Endodermal cell (in vitro differentiated cells): ENCODE measurements at regions not wholly inside any gene's neighbourhood (a gene's known extent, or its start where the extent isn't known, plus 50 kb on each side); places are given as distances from the start of the nearest gene placed in this dataset.

Experiments used
- DNase-seq: peaks from one replicate; pipeline ENCODE4 v3.0.0-alpha.2; 2017
- H3K27ac ChIP-seq: 2 replicates; pipeline ENCODE4 v1.5.1; 2013; ENCODE audit warnings: mild to moderate bottlenecking, low read depth, low read length, moderate library complexity
- H3K27me3 ChIP-seq: 2 replicates; pipeline ENCODE4 v1.6.1; 2013; ENCODE audit warnings: mild to moderate bottlenecking, low read length, moderate library complexity; ENCODE audit not compliant: insufficient read depth, control insufficient read depth, poor library complexity, severe bottlenecking
- H3K36me3 ChIP-seq: 2 replicates; pipeline ENCODE4 v1.7.0; 2013; ENCODE audit warnings: mild to moderate bottlenecking, low read length, moderate library complexity; ENCODE audit not compliant: control insufficient read depth, insufficient read depth
- H3K4me1 ChIP-seq: one replicate; pipeline ENCODE4 v1.7.0; 2013; ENCODE audit warnings: low read length; ENCODE audit not compliant: control insufficient read depth, insufficient read depth
- H3K4me3 ChIP-seq: 2 replicates; pipeline ENCODE4 v1.5.1; 2013; ENCODE audit warnings: mild to moderate bottlenecking, low read length, moderate library complexity
- H3K9ac ChIP-seq: 2 replicates; pipeline ENCODE4 v1.6.1; 2013; ENCODE audit warnings: mild to moderate bottlenecking, low read length, moderate library complexity; ENCODE audit not compliant: poor library complexity, severe bottlenecking; ENCODE audit errors: extremely low read depth
- H3K9me3 ChIP-seq: 2 replicates; pipeline ENCODE4 v1.6.1; 2013; ENCODE audit warnings: mild to moderate bottlenecking, low read length, moderate library complexity; ENCODE audit not compliant: control insufficient read depth
- H3K27ac Mint-ChIP-seq: 2 replicates; pipeline ENCODE4 v1.8.0; 2020; ENCODE audit warnings: mixed read lengths
- H3K27me3 Mint-ChIP-seq: 2 replicates; pipeline ENCODE4 v1.8.0; 2021; ENCODE audit warnings: mild to moderate bottlenecking, mixed read lengths; ENCODE audit not compliant: insufficient read depth
- H3K36me3 Mint-ChIP-seq: 2 replicates; pipeline ENCODE4 v1.8.0; 2020; ENCODE audit warnings: low read depth, mixed read lengths
- H3K4me1 Mint-ChIP-seq: 2 replicates; pipeline ENCODE4 v1.8.0; 2020; ENCODE audit warnings: mixed read lengths
- H3K4me3 Mint-ChIP-seq: 2 replicates; pipeline ENCODE4 v1.8.0; 2020; ENCODE audit warnings: mild to moderate bottlenecking, moderate library complexity, mixed read lengths
- H3K9me3 Mint-ChIP-seq: 2 replicates; pipeline ENCODE4 v1.8.0; 2020; ENCODE audit warnings: mild to moderate bottlenecking, mixed read lengths
- WGBS, 2 experiments: methylation state at CpG; one replicate each; pipeline versions ENCODE4 v1.1.5 to v1.1.7; 2013; ENCODE audit warnings: missing lambda C conversion rate in 2 of 2, mixed read lengths in 1 of 2; ENCODE audit not compliant: insufficient coverage in 1 of 2, insufficient read length in 1 of 2; 5-methylcytosine and 5-hydroxymethylcytosine counted together
- TF ChIP-seq, protein P1 (sequence below): fragments of 200-600 bp; sonication (generic); conservative IDR thresholded peaks from 2 replicates; pipeline ENCODE4 v1.5.0; 2021; ENCODE audit warnings: antibody characterized with exemption, mild to moderate bottlenecking

DNA sequence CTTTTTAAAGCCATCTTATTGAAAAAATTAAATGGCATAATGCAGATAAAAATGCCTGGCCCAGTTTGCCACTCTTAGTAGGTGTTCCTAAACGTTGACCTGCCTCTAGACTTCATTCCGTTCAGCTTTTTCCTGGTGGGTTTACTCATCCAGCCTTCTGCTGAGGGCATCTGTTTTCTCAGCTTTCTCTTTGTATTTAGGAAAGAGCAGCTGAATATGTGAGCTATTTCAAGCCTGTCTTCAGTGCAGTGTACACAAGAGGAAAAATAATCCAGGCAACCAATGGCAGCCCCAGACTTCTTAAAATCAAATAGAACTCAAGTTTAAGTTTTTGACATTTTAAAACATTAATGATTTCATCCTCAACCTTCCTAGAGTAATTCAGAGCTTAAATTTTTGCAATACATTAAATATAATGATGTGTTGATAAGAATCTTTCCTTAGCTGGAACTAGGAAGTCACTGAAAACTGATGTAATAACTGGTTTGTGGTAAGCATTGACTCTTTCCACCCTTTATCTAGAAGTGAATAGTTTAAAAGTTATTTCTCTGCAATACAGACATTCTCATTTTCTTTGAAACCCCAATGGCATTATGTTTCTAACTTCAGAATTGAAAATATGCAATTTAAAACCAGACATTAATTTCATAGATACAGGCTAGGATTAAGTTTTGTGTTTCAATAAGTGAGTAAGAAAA lies 165.4 kb downstream of the AASDHPPT start:
- H3K9me3 Mint-ChIP-seq: peaks cover 28% of the 10 kb centered on the region
- Histone ChIP-seq H3K9ac (no peak overlapping the region), H3K4me1 (no peaks in the 10 kb centered on the region), H3K27me3 (no peaks in the 10 kb centered on the region), H3K36me3 (no peaks in the 10 kb centered on the region), H3K9me3 (peaks cover 25% of the 10 kb centered on the region), H3K4me3 (no peak overlapping the region), H3K27ac (no peak overlapping the region)
- TF ChIP-seq, protein P1, sequence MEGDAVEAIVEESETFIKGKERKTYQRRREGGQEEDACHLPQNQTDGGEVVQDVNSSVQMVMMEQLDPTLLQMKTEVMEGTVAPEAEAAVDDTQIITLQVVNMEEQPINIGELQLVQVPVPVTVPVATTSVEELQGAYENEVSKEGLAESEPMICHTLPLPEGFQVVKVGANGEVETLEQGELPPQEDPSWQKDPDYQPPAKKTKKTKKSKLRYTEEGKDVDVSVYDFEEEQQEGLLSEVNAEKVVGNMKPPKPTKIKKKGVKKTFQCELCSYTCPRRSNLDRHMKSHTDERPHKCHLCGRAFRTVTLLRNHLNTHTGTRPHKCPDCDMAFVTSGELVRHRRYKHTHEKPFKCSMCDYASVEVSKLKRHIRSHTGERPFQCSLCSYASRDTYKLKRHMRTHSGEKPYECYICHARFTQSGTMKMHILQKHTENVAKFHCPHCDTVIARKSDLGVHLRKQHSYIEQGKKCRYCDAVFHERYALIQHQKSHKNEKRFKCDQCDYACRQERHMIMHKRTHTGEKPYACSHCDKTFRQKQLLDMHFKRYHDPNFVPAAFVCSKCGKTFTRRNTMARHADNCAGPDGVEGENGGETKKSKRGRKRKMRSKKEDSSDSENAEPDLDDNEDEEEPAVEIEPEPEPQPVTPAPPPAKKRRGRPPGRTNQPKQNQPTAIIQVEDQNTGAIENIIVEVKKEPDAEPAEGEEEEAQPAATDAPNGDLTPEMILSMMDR: no peak
- no peaks in the 10 kb centered on the region for H3K4me1 Mint-ChIP-seq
- H3K4me3 Mint-ChIP-seq: no peak overlapping the region
- 86 to 89% methylated on average over 2 of the region's 2 CpGs for WGBS, 2 experiments
- no peak for DNase-seq
- H3K27me3 Mint-ChIP-seq: no peaks in the 10 kb centered on the region
- no peak overlapping the region for H3K27ac Mint-ChIP-seq
- no peaks in the 10 kb centered on the region for H3K36me3 Mint-ChIP-seq

DNA sequence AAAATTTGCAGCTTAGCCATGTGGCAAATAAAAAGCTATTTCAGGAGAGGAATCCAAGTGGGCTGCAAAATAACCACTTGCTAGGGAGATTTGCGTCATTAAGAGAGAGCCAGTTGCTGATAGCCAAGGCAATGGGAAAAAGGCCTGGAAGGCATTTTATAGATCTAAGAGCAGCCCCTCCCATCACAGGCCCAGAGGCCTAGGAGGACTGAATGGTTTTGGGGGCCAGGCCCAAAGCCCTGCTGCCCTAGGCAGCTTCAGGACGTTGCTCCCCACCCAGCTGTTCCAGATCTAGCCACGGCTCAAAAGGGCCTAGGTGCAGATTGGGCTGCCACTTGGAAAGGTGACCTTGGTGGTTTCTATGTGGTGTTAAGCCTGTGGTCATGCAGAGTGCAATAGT lies 169.0 kb downstream of the AASDHPPT start:
- H3K9me3 Mint-ChIP-seq: peaks cover 36% of the 10 kb centered on the region
- H3K9me3 ChIP-seq: peaks cover 31% of the 10 kb centered on the region
- no peaks in the 10 kb centered on the region for H3K36me3 Mint-ChIP-seq
- no peaks in the 10 kb centered on the region for H3K4me1 ChIP-seq
- 91 to 94% methylated on average over 3 of the region's 3 CpGs for WGBS, 2 experiments
- H3K9ac ChIP-seq: no peak overlapping the region
- H3K4me1 Mint-ChIP-seq: peaks cover 7% of the 10 kb centered on the region
- H3K36me3 ChIP-seq: no peaks in the 10 kb centered on the region
- H3K4me3 Mint-ChIP-seq: no peak overlapping the region
- no peaks in the 10 kb centered on the region for H3K27me3 ChIP-seq
- TF ChIP-seq, protein P1: no peak
- H3K27ac Mint-ChIP-seq: no peak overlapping the region
- H3K27me3 Mint-ChIP-seq: no peaks in the 10 kb centered on the region
- DNase-seq: no peak
- H3K27ac ChIP-seq: no peak overlapping the region
- peak overlapping the region; percentile 16 for H3K4me3 ChIP-seq

DNA sequence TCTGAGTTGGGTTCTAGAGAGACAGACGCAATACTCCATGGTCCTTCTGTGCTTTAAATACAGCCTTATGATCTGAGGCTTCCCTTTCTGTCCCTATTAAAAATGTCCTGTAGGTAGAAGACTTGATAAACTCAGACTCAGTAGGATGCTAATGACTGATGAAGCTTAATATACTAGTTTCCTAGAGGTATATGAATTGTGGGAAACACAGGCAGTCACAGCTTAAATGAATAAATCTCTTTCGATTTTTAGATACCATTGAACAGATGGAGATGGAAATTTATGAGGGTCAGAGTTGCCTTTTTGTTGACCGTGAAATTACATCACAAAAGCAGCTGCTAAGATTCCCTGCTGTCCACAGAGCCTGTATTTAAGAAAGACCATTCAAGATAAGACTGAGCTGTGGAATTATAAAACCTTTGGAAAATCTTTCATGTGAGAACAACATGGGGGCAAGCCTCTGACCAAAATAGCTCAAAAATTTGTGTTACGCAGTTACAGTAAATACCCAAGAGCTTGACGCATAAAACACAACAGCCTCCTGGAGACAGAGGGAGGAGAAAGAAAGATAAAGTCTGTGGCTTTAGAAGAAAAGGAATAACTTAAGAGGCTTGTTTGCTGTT lies 172.3 kb downstream of the AASDHPPT start:
- no peaks in the 10 kb centered on the region for H3K36me3 Mint-ChIP-seq
- H3K4me3 Mint-ChIP-seq: no peak overlapping the region
- Histone ChIP-seq H3K27me3 (no peaks in the 10 kb centered on the region), H3K36me3 (no peaks in the 10 kb centered on the region), H3K27ac (peak overlapping the region; percentile 96), H3K9me3 (peaks cover 31% of the 10 kb centered on the region), H3K4me1 (no peaks in the 10 kb centered on the region), H3K4me3 (no peak overlapping the region), H3K9ac (no peak overlapping the region)
- H3K27me3 Mint-ChIP-seq: no peaks in the 10 kb centered on the region
- DNase-seq: no peak
- H3K27ac Mint-ChIP-seq: no peak overlapping the region
- peaks cover 36% of the 10 kb centered on the region for H3K9me3 Mint-ChIP-seq
- WGBS, 2 experiments: 66 to 83% methylated on average over 3 to 5 of the region's 5 CpGs
- TF ChIP-seq, protein P1: no peak
- H3K4me1 Mint-ChIP-seq: peaks cover 7% of the 10 kb centered on the region
